ENCODE measurements at regions not wholly inside any gene's neighbourhood (a gene's known extent, or its start where the extent isn't known, plus 50 kb on each side); places are given as distances from the start of the nearest gene placed in this dataset.

- DNase-seq (ENCODE audit: low read depth in 2 of 3, low spot score in 1 of 3): no peak
These were observed 658.0 kb downstream of the PTPRU start for GRCh38 chr1:29894311-29894710.

- DNase-seq (ENCODE audit: low read depth in 2 of 3, low spot score in 1 of 3): no peak
These were observed 657.5 kb downstream of the PTPRU start for GRCh38 chr1:29893806-29894205.

GRCh38 chr1:29893046-29893723 lies 656.9 kb downstream of the PTPRU start:
- DNase-seq (ENCODE audit: low read depth in 2 of 3, low spot score in 1 of 3): no peak

GRCh38 chr1:29892247-29892646 lies 655.9 kb downstream of the PTPRU start:
- DNase-seq (ENCODE audit: low read depth in 2 of 3, low spot score in 1 of 3): no peak

- no peak for DNase-seq (ENCODE audit: low read depth in 2 of 3, low spot score in 1 of 3)
These were observed 654.1 kb downstream of the PTPRU start for GRCh38 chr1:29890201-29890959.

GRCh38 chr1:29889776-29890175 lies 653.5 kb downstream of the PTPRU start:
- no peak for DNase-seq (ENCODE audit: low read depth in 2 of 3, low spot score in 1 of 3)

GRCh38 chr1:29884740-29885139 lies 648.4 kb downstream of the PTPRU start:
- no peak for DNase-seq (ENCODE audit: low read depth in 2 of 3, low spot score in 1 of 3)

GRCh38 chr1:29883986-29884385 lies 647.7 kb downstream of the PTPRU start:
- DNase-seq (ENCODE audit: low read depth in 2 of 3, low spot score in 1 of 3): no peak

GRCh38 chr1:29883411-29883832 lies 647.1 kb downstream of the PTPRU start:
- no peak for DNase-seq (ENCODE audit: low read depth in 2 of 3, low spot score in 1 of 3)

- no peak for DNase-seq (ENCODE audit: low read depth in 2 of 3, low spot score in 1 of 3)
These were observed 644.2 kb downstream of the PTPRU start for GRCh38 chr1:29880556-29880955.

- DNase-seq (ENCODE audit: low read depth in 2 of 3, low spot score in 1 of 3): no peak
These were observed 642.9 kb downstream of the PTPRU start for GRCh38 chr1:29879217-29879616.

- no peak for DNase-seq (ENCODE audit: low read depth in 2 of 3, low spot score in 1 of 3)
These were observed 642.2 kb downstream of the PTPRU start for GRCh38 chr1:29878501-29878900.

- DNase-seq (ENCODE audit: low read depth in 2 of 3, low spot score in 1 of 3): no peak
These were observed 640.6 kb downstream of the PTPRU start for GRCh38 chr1:29876902-29877301.

- DNase-seq (ENCODE audit: low read depth in 2 of 3, low spot score in 1 of 3): no peak
These were observed 640.1 kb downstream of the PTPRU start for GRCh38 chr1:29876441-29876840.

- DNase-seq (ENCODE audit: low read depth in 2 of 3, low spot score in 1 of 3): no peak
These were observed 639.3 kb downstream of the PTPRU start for GRCh38 chr1:29875557-29876028.

GRCh38 chr1:29870621-29871020 lies 634.3 kb downstream of the PTPRU start:
- DNase-seq (ENCODE audit: low read depth in 2 of 3, low spot score in 1 of 3): no peak

- DNase-seq (ENCODE audit: low read depth in 2 of 3, low spot score in 1 of 3): no peak
These were observed 633.5 kb downstream of the PTPRU start for GRCh38 chr1:29869802-29870201.

GRCh38 chr1:29868944-29869343 lies 632.6 kb downstream of the PTPRU start:
- no peak for DNase-seq (ENCODE audit: low read depth in 2 of 3, low spot score in 1 of 3)

- no peak for DNase-seq (ENCODE audit: low read depth in 2 of 3, low spot score in 1 of 3)
These were observed 631.8 kb downstream of the PTPRU start for GRCh38 chr1:29868096-29868495.

GRCh38 chr1:29865051-29865450 lies 628.7 kb downstream of the PTPRU start:
- no peak for DNase-seq (ENCODE audit: low read depth in 2 of 3, low spot score in 1 of 3)

- DNase-seq (ENCODE audit: low read depth in 2 of 3, low spot score in 1 of 3): no peak
These were observed 628.2 kb downstream of the PTPRU start for GRCh38 chr1:29864431-29865022.

- no peak for DNase-seq (ENCODE audit: low read depth in 2 of 3, low spot score in 1 of 3)
These were observed 625.6 kb downstream of the PTPRU start for GRCh38 chr1:29861922-29862321.

All from stimulated activated CD4-positive, alpha-beta T cell treated with anti-CD3 and anti-CD28 coated beads, Interleukin-12 subunit alpha, Interleukin-12 subunit beta, amount 100 ng/mL, for 48 hours (primary cell).